NCI-H2029 (cell line): ENCODE measurements at regions not wholly inside any gene's neighbourhood (a gene's known extent, or its start where the extent isn't known, plus 50 kb on each side); places are given as distances from the start of the nearest gene placed in this dataset.
"Not testable (repeated sequence)": the region's sequence is repeated elsewhere in the genome, so short reads cannot be mapped to it uniquely, and the experiment has no call there.

Source experiments
- DNase-seq: peaks from one replicate; lab custom pipeline; 2025; lab: John Stamatoyannopoulos, UW

GRCh38 chr9:88816141-88816540 lies 175.1 kb upstream of the S1PR3 start:
- DNase-seq: no peak

GRCh38 chr9:88816591-88816990 lies 174.7 kb upstream of the S1PR3 start:
- no peak for DNase-seq

GRCh38 chr9:88817628-88818027 lies 173.6 kb upstream of the S1PR3 start:
- no peak for DNase-seq

- peak; percentile 55 for DNase-seq
These were observed 172.6 kb upstream of the S1PR3 start for GRCh38 chr9:88818495-88819201.

GRCh38 chr9:88819476-88819875 lies 171.8 kb upstream of the S1PR3 start:
- DNase-seq: no peak

GRCh38 chr9:88820055-88820454 lies 171.2 kb upstream of the S1PR3 start:
- no peak for DNase-seq

- DNase-seq: no peak
These were observed 170.1 kb upstream of the S1PR3 start for GRCh38 chr9:88821033-88821745.

GRCh38 chr9:88821746-88822106 lies 169.5 kb upstream of the S1PR3 start:
- no peak for DNase-seq

- no peak for DNase-seq
These were observed 166.6 kb upstream of the S1PR3 start for GRCh38 chr9:88824711-88825110.

- DNase-seq: no peak
These were observed 165.1 kb upstream of the S1PR3 start for GRCh38 chr9:88826181-88826580.

GRCh38 chr9:88826771-88827181 lies 164.5 kb upstream of the S1PR3 start:
- DNase-seq: no peak

- DNase-seq: no peak
These were observed 163.2 kb upstream of the S1PR3 start for GRCh38 chr9:88828018-88828417.

- DNase-seq: no peak
These were observed 162.7 kb upstream of the S1PR3 start for GRCh38 chr9:88828492-88828974.

- no peak for DNase-seq
These were observed 162.0 kb upstream of the S1PR3 start for GRCh38 chr9:88829276-88829675.

- DNase-seq: no peak
These were observed 159.4 kb upstream of the S1PR3 start for GRCh38 chr9:88831713-88832407.

GRCh38 chr9:88833946-88834345 lies 157.3 kb upstream of the S1PR3 start:
- no peak for DNase-seq

- no peak for DNase-seq
These were observed 156.2 kb upstream of the S1PR3 start for GRCh38 chr9:88835038-88835466.

GRCh38 chr9:88835772-88836171 lies 155.5 kb upstream of the S1PR3 start:
- DNase-seq: no peak

- no peak for DNase-seq
These were observed 153.5 kb upstream of the S1PR3 start for GRCh38 chr9:88837731-88838130.

- not testable (repeated sequence) for DNase-seq
These were observed 141.4 kb upstream of the S1PR3 start for GRCh38 chr9:88849878-88850277.

GRCh38 chr9:88852794-88853193 lies 138.5 kb upstream of the S1PR3 start:
- no peak for DNase-seq

GRCh38 chr9:88870627-88871026 lies 120.6 kb upstream of the S1PR3 start:
- no peak for DNase-seq

GRCh38 chr9:88871669-88872068 lies 119.6 kb upstream of the S1PR3 start:
- no peak for DNase-seq
